ENCODE measurements at regions not wholly inside any gene's neighbourhood (a gene's known extent, or its start where the extent isn't known, plus 50 kb on each side); places are given as distances from the start of the nearest gene placed in this dataset.
"Not testable (repeated sequence)": the region's sequence is repeated elsewhere in the genome, so short reads cannot be mapped to it uniquely, and the experiment has no call there.

GRCh38 chr17:26885244-26885970, 408.5 kb upstream of the WSB1 start:
- CTCF ChIA-PET = interaction anchor here (0.6 to 1.2 kb wide), 3 partner anchors 265 to 965 kb away, joined by 3 to 10 read pairs (median 6); no protein-coding TSS in a partner anchor
- H3K4me1 ChIP-seq (ENCODE audit: control insufficient read depth, extremely low read depth, insufficient read depth, low read length); intact Hi-C loops (cut with micrococcal nuclease); H3K9me1 ChIP-seq (replicated peaks; ENCODE audit: control insufficient read depth, extremely low read depth, insufficient read depth, low read length); H3K27ac ChIP-seq (ENCODE audit: insufficient read depth, low read depth, low read length); H3K4me2 ChIP-seq (ENCODE audit: insufficient read depth, low read length); DNase-seq (ENCODE audit: low read depth, low spot score); H2AFZ ChIP-seq (ENCODE audit: low read depth, low read length); BruUV-seq (replicated peaks); H3K36me3 ChIP-seq (ENCODE audit: control insufficient read depth in 2 of 2, extremely low read depth in 1 of 2, insufficient read depth in 2 of 2, low read length in 2 of 2); dilution Hi-C loops (cut with MboI; ENCODE audit: extremely low pct_ligation_motif_present, low sequenced_read_pairs); H3K79me2 ChIP-seq (ENCODE audit: control insufficient read depth, insufficient read depth, low read length); H3K9ac ChIP-seq (replicated peaks; ENCODE audit: extremely low read depth, insufficient read depth, low read length); H4K20me1 ChIP-seq (replicated peaks; ENCODE audit: control insufficient read depth, extremely low read depth, insufficient read depth, low read length); H3K9me3 ChIP-seq (replicated peaks; ENCODE audit: control insufficient read depth, insufficient read depth, low read length); POLR2A ChIA-PET; H3K4me3 ChIP-seq (replicated peaks in 1 of 3; ENCODE audit: insufficient read depth in 1 of 3, low read depth in 1 of 3, low read length in 3 of 3); H3K27me3 ChIP-seq (ENCODE audit: control insufficient read depth in 2 of 2, insufficient read depth in 2 of 2, low read length in 2 of 2); FAIRE-seq: not testable (repeated sequence)
